ENCODE measurements at regions not wholly inside any gene's neighbourhood (a gene's known extent, or its start where the extent isn't known, plus 50 kb on each side); places are given as distances from the start of the nearest gene placed in this dataset.

- TF ChIP-seq TAF1 (IDR thresholded peaks at IDR 0.05; ENCODE audit: borderline replicate concordance, low read depth, low read length) = no peak
- TF ChIP-seq POLR2AphosphoS5 (IDR thresholded peaks at IDR 0.05; ENCODE audit: low read depth, low read length) = no peak
- no peak for TF ChIP-seq POLR2A (IDR thresholded peaks at IDR 0.05; ENCODE audit: low read depth, low read length)
Measured at GRCh38 chr4:100605144-100605543, 87.3 kb upstream of the EMCN start.

Measured in GM12892 (cell line).